ENCODE measurements at regions not wholly inside any gene's neighbourhood (a gene's known extent, or its start where the extent isn't known, plus 50 kb on each side); places are given as distances from the start of the nearest gene placed in this dataset.

GRCh38 chr10:100632027-100632426 is 96.3 kb downstream of the HIF1AN start:
- Histone ChIP-seq H3K36me3 (replicated peaks in 1 of 2; ENCODE audit: control insufficient read depth in 1 of 2, insufficient read depth in 2 of 2, low read length in 2 of 2) (no peaks in the 10 kb centered on the region), H3K9ac (ENCODE audit: insufficient read depth, low read depth, low read length) (no peak overlapping the region), H3K4me2 (ENCODE audit: low read depth, low read length) (no peak overlapping the region), H2AFZ (ENCODE audit: low read length) (no peak overlapping the region), H4K20me1 (ENCODE audit: insufficient read depth, low read length) (no peaks in the 10 kb centered on the region), H3K9me3 (ENCODE audit: low read length) (no peaks in the 10 kb centered on the region), H3K27me3 (ENCODE audit: control insufficient read depth in 1 of 2, insufficient read depth in 2 of 2, low read length in 2 of 2) (peaks cover 6 to 46% of the 10 kb centered on the region in 2 experiments; a peak in 4 of 5 replicates), H3K79me2 (ENCODE audit: insufficient read depth, low read length) (no peaks in the 10 kb centered on the region), H3K27ac (ENCODE audit: extremely low read length, insufficient read depth, low read length) (no peak overlapping the region), H3K4me1 (ENCODE audit: insufficient read depth, low read length) (no peaks in the 10 kb centered on the region), H3K4me3 (replicated peaks in 1 of 3; ENCODE audit: insufficient read depth in 1 of 3, low read depth in 2 of 3, low read length in 3 of 3) (no peak overlapping the region)
- FAIRE-seq (no peak), DNase-seq (ENCODE audit: low spot score) (no peak), ATAC-seq (no peak)
- no TSS peak for BruUV-seq (replicated peaks)
- TF ChIP-seq, protein P1, sequence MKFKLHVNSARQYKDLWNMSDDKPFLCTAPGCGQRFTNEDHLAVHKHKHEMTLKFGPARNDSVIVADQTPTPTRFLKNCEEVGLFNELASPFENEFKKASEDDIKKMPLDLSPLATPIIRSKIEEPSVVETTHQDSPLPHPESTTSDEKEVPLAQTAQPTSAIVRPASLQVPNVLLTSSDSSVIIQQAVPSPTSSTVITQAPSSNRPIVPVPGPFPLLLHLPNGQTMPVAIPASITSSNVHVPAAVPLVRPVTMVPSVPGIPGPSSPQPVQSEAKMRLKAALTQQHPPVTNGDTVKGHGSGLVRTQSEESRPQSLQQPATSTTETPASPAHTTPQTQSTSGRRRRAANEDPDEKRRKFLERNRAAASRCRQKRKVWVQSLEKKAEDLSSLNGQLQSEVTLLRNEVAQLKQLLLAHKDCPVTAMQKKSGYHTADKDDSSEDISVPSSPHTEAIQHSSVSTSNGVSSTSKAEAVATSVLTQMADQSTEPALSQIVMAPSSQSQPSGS (CRISPR knock-in tag; IDR thresholded peaks at IDR 0.05): no peak
- TF ChIP-seq ZSCAN20 (CRISPR knock-in tag; IDR thresholded peaks at IDR 0.05; ENCODE audit: borderline replicate concordance) (no peak), NR2F2 (IDR thresholded peaks at IDR 0.05; ENCODE audit: borderline replicate concordance, low read depth) (no peak), ZNF773 (CRISPR knock-in tag; IDR thresholded peaks at IDR 0.05; ENCODE audit: borderline replicate concordance) (no peak), CENPX (CRISPR knock-in tag; IDR thresholded peaks at IDR 0.05) (no peak), ZNF263 (CRISPR knock-in tag; IDR thresholded peaks at IDR 0.05) (no peak), MAFF (IDR thresholded peaks at IDR 0.05; ENCODE audit: low read depth, low read length) (no peak), ZNF441 (CRISPR knock-in tag; IDR thresholded peaks at IDR 0.05; ENCODE audit: borderline replicate concordance) (no peak), TRIM24 (CRISPR knock-in tag; IDR thresholded peaks at IDR 0.05) (no peak), PHF20 (CRISPR knock-in tag; IDR thresholded peaks at IDR 0.05) (no peak), ZNF670 (CRISPR knock-in tag; IDR thresholded peaks at IDR 0.05; ENCODE audit: borderline replicate concordance) (no peak), HNRNPLL (IDR thresholded peaks at IDR 0.05; ENCODE audit: low read depth, low read length, poor library complexity, severe bottlenecking) (no peak), MED8 (CRISPR knock-in tag; IDR thresholded peaks at IDR 0.05; ENCODE audit: insufficient replicate concordance) (no peak), WIZ (CRISPR knock-in tag; IDR thresholded peaks at IDR 0.05) (no peak)
- TF ChIP-seq, protein P2, sequence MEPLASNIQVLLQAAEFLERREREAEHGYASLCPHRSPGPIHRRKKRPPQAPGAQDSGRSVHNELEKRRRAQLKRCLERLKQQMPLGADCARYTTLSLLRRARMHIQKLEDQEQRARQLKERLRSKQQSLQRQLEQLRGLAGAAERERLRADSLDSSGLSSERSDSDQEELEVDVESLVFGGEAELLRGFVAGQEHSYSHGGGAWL (CRISPR knock-in tag; IDR thresholded peaks at IDR 0.05): no peak
- TF ChIP-seq, protein P3, sequence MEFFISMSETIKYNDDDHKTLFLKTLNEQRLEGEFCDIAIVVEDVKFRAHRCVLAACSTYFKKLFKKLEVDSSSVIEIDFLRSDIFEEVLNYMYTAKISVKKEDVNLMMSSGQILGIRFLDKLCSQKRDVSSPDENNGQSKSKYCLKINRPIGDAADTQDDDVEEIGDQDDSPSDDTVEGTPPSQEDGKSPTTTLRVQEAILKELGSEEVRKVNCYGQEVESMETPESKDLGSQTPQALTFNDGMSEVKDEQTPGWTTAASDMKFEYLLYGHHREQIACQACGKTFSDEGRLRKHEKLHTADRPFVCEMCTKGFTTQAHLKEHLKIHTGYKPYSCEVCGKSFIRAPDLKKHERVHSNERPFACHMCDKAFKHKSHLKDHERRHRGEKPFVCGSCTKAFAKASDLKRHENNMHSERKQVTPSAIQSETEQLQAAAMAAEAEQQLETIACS (CRISPR knock-in tag; IDR thresholded peaks at IDR 0.05): no peak
- CTCF ChIA-PET (ENCODE audit: low intra/inter-chr PET ratio, low total read pairs): no interaction called here
- 0% methylated on average over 1 of the region's 1 CpG for WGBS (ENCODE audit: low lambda C conversion rate)
- in situ Hi-C loops (cut with HindIII; ENCODE audit: extremely low pct_ligation_motif_present, low pct_unique_long_range_greater_than_20kb) (no loop called here), intact Hi-C loops (cut with micrococcal nuclease; ENCODE audit: unreplicated experiment) (no loop called here)
- POLR2A ChIA-PET: no interaction called here

Data from HepG2 (cell line).